GM12801 (cell line): ENCODE measurements at regions not wholly inside any gene's neighbourhood (a gene's known extent, or its start where the extent isn't known, plus 50 kb on each side); places are given as distances from the start of the nearest gene placed in this dataset.

ENCODE experiments used
- CTCF ChIP-seq: IDR thresholded peaks from one replicate; pipeline ENCODE4 v1.5.1; 2011; ENCODE audit warnings: control low read depth; ENCODE audit not compliant: insufficient read length; ENCODE audit errors: extremely low read depth

DNA sequence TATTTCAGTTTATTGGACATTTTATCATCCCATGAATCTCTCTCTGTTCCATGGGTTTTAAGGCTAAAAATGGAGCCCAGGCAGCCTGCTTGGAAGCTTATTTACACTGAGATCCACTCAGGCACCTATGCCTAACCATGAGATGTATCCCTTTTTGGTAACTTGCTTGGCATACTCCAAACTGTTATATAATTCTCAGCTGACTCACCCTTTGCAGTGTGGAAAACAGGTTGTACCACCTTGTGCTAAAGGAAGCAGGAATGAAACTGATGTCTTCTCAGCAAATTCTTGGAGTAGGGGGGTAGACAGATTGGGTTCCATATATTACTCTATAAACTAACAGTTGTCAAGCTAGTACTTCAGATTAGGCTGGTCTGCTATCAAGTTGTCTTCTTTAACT lies 483.6 kb downstream of the KLF5 start:
- no peak for TF ChIP-seq CTCF

DNA sequence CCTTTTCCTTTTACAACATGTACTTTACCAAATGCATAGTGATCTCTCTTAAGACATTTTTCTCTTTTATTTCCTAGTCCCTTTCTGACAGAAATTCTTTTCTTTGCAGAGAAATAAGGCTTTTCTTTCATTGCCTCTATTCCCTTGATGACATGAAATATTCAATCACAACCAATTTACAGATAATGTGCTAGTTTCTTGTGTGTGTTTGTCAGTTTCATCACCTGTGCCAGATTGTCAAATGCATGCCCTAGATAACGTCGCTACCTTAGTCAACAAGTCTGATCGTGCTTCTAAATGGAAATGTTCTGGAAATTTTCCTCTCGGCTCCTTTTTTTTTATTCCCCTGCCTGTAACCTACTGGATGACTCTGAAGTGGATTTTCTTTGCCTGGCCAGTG lies 478.1 kb downstream of the KLF5 start:
- no peak for TF ChIP-seq CTCF

GRCh38 chr13:73535341-73535740 lies 476.5 kb downstream of the KLF5 start:
- TF ChIP-seq CTCF = no peak

DNA sequence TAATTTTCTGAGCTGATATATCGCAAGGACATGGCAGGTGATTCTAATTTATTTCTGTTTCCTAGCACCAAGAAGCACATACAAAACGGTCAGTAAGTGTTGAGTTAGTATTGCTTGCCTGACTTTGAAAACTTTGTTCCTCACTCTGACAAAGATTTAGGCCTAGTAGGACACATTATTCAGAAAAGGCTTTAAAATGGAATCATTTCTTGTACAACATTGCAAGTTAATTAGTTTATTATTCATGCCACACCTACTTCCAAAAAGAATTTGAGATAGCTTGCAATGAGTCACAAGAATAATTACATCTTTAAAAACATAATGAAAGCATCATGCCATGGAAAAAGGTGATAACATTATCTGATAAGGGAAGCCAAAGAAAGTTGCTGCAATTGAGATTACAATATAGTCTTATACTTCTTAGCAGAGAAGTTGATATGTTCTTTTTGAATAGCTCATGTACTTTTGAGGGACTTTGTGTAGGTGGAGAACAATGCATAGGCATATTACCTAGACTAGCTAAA lies 474.2 kb downstream of the KLF5 start:
- no peak for TF ChIP-seq CTCF

- TF ChIP-seq CTCF = no peak
Measured at GRCh38 chr13:73532582-73532981, 473.8 kb downstream of the KLF5 start.

- no peak for TF ChIP-seq CTCF
Measured at GRCh38 chr13:73531014-73531413, 472.2 kb downstream of the KLF5 start.

DNA sequence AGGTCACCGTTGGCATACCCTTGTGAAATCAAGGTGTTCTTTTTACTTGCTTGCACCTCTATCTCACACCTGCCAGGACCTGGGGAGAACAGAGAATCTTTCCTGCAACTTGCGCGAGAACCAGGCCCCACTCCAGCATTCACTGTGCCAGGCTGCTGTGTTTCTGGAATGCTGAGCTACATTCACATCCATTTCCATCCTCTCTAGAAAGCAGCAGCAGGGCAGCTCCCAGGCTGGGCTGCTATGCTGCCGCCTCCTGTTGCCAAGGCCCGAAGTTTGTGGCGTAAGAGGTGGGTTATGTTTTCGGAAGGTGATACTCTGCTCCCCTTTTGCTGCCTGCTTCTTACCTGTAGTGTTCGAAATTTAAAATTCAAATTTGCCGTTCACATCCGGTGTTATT lies 464.1 kb downstream of the KLF5 start:
- TF ChIP-seq CTCF = no peak
